Loucy (cell line): ENCODE measurements at regions not wholly inside any gene's neighbourhood (a gene's known extent, or its start where the extent isn't known, plus 50 kb on each side); places are given as distances from the start of the nearest gene placed in this dataset.

Experiments
- CTCF ChIP-seq: fragments of 200-600 bp; sonication (generic); conservative IDR thresholded peaks from 2 replicates; pipeline ENCODE4 v1.5.1; 2014; ENCODE audit warnings: mild to moderate bottlenecking, antibody characterized with exemption, low read length
- EZH2phosphoT487 ChIP-seq: fragments of 200-600 bp; IDR thresholded peaks from 2 replicates; pipeline ENCODE4 v1.6.1; 2018; ENCODE audit warnings: antibody characterized with exemption, mild to moderate bottlenecking, moderate library complexity, borderline replicate concordance

- TF ChIP-seq CTCF (no peak), EZH2phosphoT487 (no peak)
Measured at GRCh38 chr1:94339206-94339927, 78.8 kb upstream of the ABCD3 start.
